ENCODE measurements at regions not wholly inside any gene's neighbourhood (a gene's known extent, or its start where the extent isn't known, plus 50 kb on each side); places are given as distances from the start of the nearest gene placed in this dataset.

- TF ChIP-seq, protein P1, sequence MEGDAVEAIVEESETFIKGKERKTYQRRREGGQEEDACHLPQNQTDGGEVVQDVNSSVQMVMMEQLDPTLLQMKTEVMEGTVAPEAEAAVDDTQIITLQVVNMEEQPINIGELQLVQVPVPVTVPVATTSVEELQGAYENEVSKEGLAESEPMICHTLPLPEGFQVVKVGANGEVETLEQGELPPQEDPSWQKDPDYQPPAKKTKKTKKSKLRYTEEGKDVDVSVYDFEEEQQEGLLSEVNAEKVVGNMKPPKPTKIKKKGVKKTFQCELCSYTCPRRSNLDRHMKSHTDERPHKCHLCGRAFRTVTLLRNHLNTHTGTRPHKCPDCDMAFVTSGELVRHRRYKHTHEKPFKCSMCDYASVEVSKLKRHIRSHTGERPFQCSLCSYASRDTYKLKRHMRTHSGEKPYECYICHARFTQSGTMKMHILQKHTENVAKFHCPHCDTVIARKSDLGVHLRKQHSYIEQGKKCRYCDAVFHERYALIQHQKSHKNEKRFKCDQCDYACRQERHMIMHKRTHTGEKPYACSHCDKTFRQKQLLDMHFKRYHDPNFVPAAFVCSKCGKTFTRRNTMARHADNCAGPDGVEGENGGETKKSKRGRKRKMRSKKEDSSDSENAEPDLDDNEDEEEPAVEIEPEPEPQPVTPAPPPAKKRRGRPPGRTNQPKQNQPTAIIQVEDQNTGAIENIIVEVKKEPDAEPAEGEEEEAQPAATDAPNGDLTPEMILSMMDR (conservative IDR thresholded peaks at IDR 0.05; ENCODE audit: low read depth, low read length) = no peak
- TF ChIP-seq MXI1 (IDR thresholded peaks at IDR 0.05; ENCODE audit: borderline replicate concordance, low read depth, low read length) = no peak
These were observed 1350.0 kb downstream of the ADGRL3 start for GRCh38 chr4:62550121-62550520.

All from IMR-90 (cell line).